Pulmonary artery endothelial cell (primary cell): ENCODE measurements at regions not wholly inside any gene's neighbourhood (a gene's known extent, or its start where the extent isn't known, plus 50 kb on each side); places are given as distances from the start of the nearest gene placed in this dataset.
"Not testable (repeated sequence)": the region's sequence is repeated elsewhere in the genome, so short reads cannot be mapped to it uniquely, and the experiment has no call there.

ENCODE experiments used
- DNase-seq: peaks from one replicate; pipeline ENCODE4 v3.0.0-alpha.2; 2011; ENCODE audit warnings: low read depth, low spot score

- no peak for DNase-seq
Measured at GRCh38 chr6:2611092-2611491, 139.6 kb downstream of the MYLK4 start.

GRCh38 chr6:2608503-2608902, 142.2 kb downstream of the MYLK4 start:
- DNase-seq = no peak

DNA sequence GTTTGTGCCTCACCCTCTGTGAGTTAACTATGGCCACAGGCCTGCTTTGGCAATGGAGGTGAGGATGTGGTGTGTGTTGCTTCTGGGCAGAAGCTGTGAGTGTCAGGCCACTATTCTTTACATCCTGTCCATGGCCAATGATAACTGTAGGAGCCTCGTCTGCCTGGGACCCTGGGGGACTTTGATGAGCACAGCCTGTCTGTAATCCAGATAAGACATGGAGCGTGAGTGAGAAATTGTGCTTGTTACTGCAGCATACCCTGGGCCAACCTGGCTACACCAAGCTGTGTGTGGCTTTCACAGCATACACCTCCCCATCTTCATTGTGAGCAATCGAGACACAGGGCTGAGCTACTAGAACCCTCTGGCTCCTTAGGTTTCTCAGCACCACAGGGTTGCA, 150.4 kb downstream of the MYLK4 start:
- no peak for DNase-seq

- DNase-seq = no peak
Measured at GRCh38 chr6:2599817-2600216, 150.9 kb downstream of the MYLK4 start.

DNA sequence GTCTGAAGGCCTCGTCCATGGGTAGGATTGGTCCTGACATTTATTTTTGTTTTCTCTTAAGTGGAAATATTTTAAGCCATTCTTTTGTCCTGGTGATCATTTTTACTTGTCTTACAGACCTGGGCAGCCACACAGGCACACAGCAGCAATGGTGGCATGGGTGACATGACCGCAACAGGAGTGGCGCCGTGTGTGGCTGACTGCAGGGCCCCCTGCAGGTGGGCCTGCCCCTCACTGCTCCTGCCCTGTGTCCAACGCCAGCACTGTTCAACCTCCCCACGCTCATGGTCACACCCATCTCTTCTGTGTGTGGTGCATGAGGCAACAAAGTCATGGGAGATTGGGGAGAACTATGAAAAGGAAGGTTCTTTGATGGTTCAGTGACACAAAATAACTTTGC, 151.9 kb downstream of the MYLK4 start:
- DNase-seq = no peak

GRCh38 chr6:2597991-2598390, 152.7 kb downstream of the MYLK4 start:
- DNase-seq = no peak

DNA sequence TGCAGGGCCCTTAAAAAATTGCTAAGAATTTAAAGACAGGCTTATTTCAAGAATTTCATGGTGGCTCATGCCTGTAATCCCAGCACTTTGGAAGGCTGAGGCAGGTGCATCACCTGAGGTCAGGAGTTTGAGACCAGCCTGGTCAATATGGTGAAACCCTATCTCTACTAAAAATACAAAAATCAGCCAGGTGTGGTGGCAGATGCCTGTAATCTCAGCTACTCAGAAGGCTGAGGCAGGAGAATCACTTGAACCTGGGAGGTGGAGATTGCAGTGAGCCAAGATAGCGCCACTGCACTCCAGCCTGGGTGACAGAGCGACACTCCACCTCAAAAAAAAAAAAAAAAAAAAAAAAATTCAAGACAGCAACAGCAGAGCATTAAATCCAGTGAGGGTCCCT, 153.3 kb downstream of the MYLK4 start:
- not testable (repeated sequence) for DNase-seq

GRCh38 chr6:2596222-2596621, 154.5 kb downstream of the MYLK4 start:
- no peak for DNase-seq

- no peak for DNase-seq
Measured at GRCh38 chr6:2594868-2595267, 155.9 kb downstream of the MYLK4 start.

GRCh38 chr6:2593167-2593566, 157.6 kb downstream of the MYLK4 start:
- DNase-seq = no peak

GRCh38 chr6:2589171-2589661, 161.5 kb downstream of the MYLK4 start:
- no peak for DNase-seq

- DNase-seq = no peak
Measured at GRCh38 chr6:2583459-2583858, 167.3 kb downstream of the MYLK4 start.

- DNase-seq = no peak
Measured at GRCh38 chr6:2582268-2582667, 168.5 kb downstream of the MYLK4 start.

DNA sequence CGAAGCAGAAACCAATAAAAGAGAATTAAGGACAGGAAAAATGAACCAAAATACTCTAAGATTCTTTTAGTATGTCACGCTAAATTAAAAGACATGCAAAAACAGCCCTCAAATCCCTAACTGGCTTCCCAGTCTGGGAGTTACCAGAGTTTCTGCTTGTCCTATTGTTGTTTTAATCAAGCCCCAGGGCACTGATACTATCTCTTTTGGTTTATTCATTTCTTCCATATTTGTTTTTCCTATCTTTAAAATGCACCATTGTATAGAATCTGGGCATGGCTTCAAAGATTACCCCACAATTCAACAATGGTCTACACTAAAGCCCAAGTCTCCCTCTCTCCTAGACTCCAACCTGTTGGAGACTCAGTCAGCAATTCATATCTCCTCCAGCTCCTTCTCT, 169.1 kb downstream of the MYLK4 start:
- no peak for DNase-seq

- DNase-seq = no peak
Measured at GRCh38 chr6:2581011-2581410, 169.7 kb downstream of the MYLK4 start.

GRCh38 chr6:2579804-2580570, 170.7 kb downstream of the MYLK4 start:
- no peak for DNase-seq

DNA sequence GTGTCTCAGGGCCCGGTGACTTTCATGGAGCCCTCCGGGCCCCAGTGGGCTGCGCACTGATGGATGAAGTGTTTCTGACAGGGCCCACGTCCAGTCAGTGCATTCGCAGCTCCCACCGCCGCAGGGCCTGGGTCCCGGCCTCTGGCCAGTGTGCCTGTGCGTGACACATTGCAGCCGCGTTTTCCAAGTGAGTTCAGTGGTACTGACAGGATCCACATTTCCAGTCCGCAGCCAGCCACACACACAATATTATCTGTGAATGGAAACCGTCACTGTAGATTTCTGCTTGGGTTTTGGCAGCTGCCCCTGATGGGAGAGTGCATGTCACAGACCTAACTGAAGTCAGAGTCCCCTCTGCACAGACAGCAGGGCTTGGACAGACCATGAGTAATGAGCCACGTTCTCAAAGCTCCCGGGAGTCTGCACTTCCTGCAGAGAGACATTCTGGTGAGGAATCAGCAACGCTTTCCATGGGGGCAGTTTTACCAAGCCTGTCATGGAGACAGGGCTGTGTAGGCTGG, 171.4 kb downstream of the MYLK4 start:
- no peak for DNase-seq

GRCh38 chr6:2578767-2579166, 172.0 kb downstream of the MYLK4 start:
- peak; percentile 53 for DNase-seq

DNA sequence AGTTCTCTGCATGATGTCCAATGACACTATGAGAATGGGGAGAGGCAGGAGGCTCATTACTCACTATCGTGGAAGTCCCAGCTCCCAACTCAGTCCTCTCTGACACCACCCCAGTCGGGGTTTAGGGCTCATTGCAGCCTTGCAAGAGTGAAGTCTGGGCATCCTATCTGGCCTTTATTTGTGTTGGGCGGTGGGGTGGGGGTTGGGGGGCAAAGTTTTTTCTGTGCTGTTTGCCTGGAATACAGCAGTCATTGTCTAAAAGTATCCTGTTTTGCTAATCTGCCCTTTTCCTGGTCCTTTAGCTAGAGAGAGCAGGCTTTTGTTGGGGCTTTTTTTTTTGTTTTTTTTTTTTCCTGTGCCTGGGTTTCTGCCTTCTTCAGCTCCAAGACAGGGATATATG, 174.2 kb downstream of the MYLK4 start:
- peak; percentile 43 for DNase-seq

DNA sequence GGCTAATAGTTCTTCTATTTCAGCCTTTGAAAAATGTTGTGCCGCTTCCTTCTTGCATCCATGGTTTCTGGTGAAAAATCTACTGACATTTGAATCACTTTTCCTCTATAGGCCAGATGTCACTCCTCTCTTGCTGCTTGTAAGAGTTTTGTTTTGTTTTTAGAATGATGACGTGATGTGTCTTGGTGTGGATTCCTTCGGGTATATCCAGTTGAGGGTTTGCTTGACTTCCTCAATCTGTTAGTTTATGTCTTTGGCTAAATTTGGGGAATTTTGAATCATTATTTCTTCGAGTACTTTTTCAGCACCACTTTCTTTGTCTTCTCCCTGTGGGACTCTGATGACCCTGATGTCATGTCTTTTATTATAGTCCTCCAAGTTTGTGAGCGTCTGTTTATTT, 175.5 kb downstream of the MYLK4 start:
- no peak for DNase-seq

DNA sequence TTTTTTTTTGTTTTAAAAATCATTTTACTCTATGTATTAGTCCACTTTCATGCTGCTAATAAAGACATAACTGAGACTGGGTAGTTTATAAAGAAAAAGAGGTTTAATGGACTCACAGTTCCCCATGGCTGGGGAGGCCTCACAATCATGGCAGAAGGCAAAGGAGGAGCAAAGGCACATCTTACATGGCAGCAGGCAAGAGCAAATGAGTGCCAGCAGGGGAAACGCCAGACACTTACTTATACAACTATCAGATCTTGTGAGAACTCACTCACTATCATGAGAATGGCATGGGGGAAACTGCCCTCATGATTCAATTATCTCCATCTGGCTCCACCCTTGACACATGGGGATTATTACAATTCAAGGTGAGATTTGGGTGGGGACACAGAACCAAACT, 181.3 kb downstream of the MYLK4 start:
- DNase-seq = not testable (repeated sequence)

GRCh38 chr6:2566048-2566447, 184.7 kb downstream of the MYLK4 start:
- DNase-seq = no peak

DNA sequence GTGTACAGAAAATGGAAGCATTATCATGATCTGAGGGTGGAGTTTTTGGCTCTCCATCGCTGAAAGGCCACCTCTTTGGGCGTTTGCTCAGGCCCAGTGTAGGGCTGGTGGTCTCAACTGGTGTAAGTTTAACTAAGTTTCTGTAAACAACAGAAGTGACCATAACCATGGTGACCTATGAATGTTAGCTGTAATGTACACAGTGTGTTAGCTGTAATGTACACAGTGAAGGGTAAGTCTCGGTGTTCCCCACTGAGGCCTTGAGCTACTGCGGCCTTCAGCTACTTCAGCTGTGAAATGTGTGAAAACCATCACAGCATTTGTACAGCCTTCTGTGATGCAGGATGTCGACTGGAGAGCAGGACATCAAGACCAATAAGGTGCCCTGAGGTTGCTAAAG, 185.2 kb downstream of the MYLK4 start:
- no peak for DNase-seq
